K562 (cell line): ENCODE measurements at regions not wholly inside any gene's neighbourhood (a gene's known extent, or its start where the extent isn't known, plus 50 kb on each side); places are given as distances from the start of the nearest gene placed in this dataset.

Experiments
- ATAC-seq: fragments of 200-7000 bp; cut with Tn5 transposase; 3 replicates; pipeline ENCODE4 v1.9.1; 2020; ENCODE audit warnings: moderate library complexity
- BruUV-seq: library from RNA; stranded (reverse); fragments of 400-500 nt; replicated peaks from 2 replicates; lab custom pipeline; 2021; lab: Mats Ljungman, UMichigan
- CTCF ChIA-PET: fragments of 300-600 bp; formaldehyde crosslinking; extraction: SDS; loops from one replicate; lab custom pipeline; 2021; ENCODE audit warnings: low intra/inter-chr PET ratio; lab: Yijun Ruan, JAX
- POLR2A ChIA-PET: fragments of 300-600, 350-650 bp; sonication (Branson Sonifier 250); formaldehyde crosslinking; extraction: SDS; loops from one replicate; lab custom pipeline; 2021; ENCODE audit warnings: antibody characterized with exemption, inconsistent platforms; lab: Yijun Ruan, JAX
- DNase-seq, 4 experiments: peaks; one replicate each; pipeline versions ENCODE4 v3.0.0 to v3.0.0-alpha.2; 2011 to 2018; ENCODE audit warnings: low spot score in 3 of 4, mixed read lengths in 3 of 4; ENCODE audit errors: extremely low read depth in 1 of 4
- FAIRE-seq: peaks from 2 replicates; lab custom pipeline; 2011; peaks lifted over from hg19 to GRCh38; lab: Jason Lieb, UNC
- H2AFZ ChIP-seq: 2 replicates; pipeline ENCODE4 v1.6.0; 2011; ENCODE audit warnings: low read depth, low read length, control low read depth, inconsistent platforms
- H3K27ac ChIP-seq: fragments of 200-600 bp; 3 replicates; pipeline ENCODE4 v1.8.0; 2011; ENCODE audit warnings: low read depth, mild to moderate bottlenecking, control low read depth, inconsistent platforms, low read length, moderate library complexity, mixed read lengths; ENCODE audit errors: extremely low read depth
- H3K27me3 ChIP-seq, 2 experiments: fragments of 300-600 bp in 1 of 2; 2 replicates in 1 of 2; 3 replicates in 1 of 2; pipeline versions ENCODE4 v1.6.0 to v1.8.0; 2011; ENCODE audit warnings: inconsistent platforms in 2 of 2, low read length in 2 of 2, mild to moderate bottlenecking in 1 of 2, mixed read lengths in 1 of 2, moderate library complexity in 1 of 2; ENCODE audit not compliant: control insufficient read depth in 2 of 2, insufficient read depth in 2 of 2
- H3K36me3 ChIP-seq: fragments of 300-600 bp; 3 replicates; pipeline ENCODE4 v1.8.0; 2011; ENCODE audit warnings: mild to moderate bottlenecking, low read length, inconsistent platforms; ENCODE audit not compliant: control insufficient read depth, insufficient read depth
- H3K4me1 ChIP-seq, 2 experiments: fragments of 200-600 bp in 1 of 2; replicated peaks in 1 of 2; 2 replicates in 1 of 2; 3 replicates in 1 of 2; pipeline versions ENCODE4 v1.5.1 to v1.8.0; 2011; ENCODE audit warnings: inconsistent platforms in 2 of 2, low read length in 2 of 2, mild to moderate bottlenecking in 1 of 2, mixed read lengths in 1 of 2, moderate library complexity in 1 of 2; ENCODE audit not compliant: control insufficient read depth in 2 of 2, insufficient read depth in 2 of 2
- H3K4me2 ChIP-seq: 2 replicates; pipeline ENCODE4 v1.6.1; 2011; ENCODE audit warnings: low read length, control low read depth, inconsistent platforms, mixed read lengths; ENCODE audit not compliant: insufficient read depth
- H3K4me3 ChIP-seq: fragments of 200-600 bp; sonication (generic), shearing (Covaris generic); 2 replicates; pipeline ENCODE4 v1.5.1; 2016; ENCODE audit warnings: control low read depth, inconsistent platforms
- H3K79me2 ChIP-seq: fragments of 200-600 bp; 3 replicates; pipeline ENCODE4 v1.8.0; 2011; ENCODE audit warnings: low read length, inconsistent platforms; ENCODE audit not compliant: control insufficient read depth, insufficient read depth
- H3K9ac ChIP-seq, 2 experiments: 2 replicates each; pipeline versions ENCODE4 v1.6.0 to v1.6.1; 2011; ENCODE audit warnings: low read depth in 2 of 2, low read length in 2 of 2, control low read depth in 1 of 2, inconsistent platforms in 1 of 2, mild to moderate bottlenecking in 1 of 2, mixed read lengths in 1 of 2; ENCODE audit not compliant: insufficient read depth in 1 of 2
- H3K9me1 ChIP-seq: one replicate; pipeline ENCODE4 v1.6.0; 2011; ENCODE audit warnings: inconsistent platforms, mild to moderate bottlenecking, low read length, moderate library complexity; ENCODE audit not compliant: control insufficient read depth, insufficient read depth
- H3K9me3 ChIP-seq: replicated peaks from 2 replicates; pipeline ENCODE4 v1.5.1; 2011; ENCODE audit warnings: low read depth, low read length, inconsistent platforms; ENCODE audit not compliant: control insufficient read depth, insufficient read depth
- H4K20me1 ChIP-seq: replicated peaks from 2 replicates; pipeline ENCODE4 v1.6.1; 2011; ENCODE audit warnings: low read length, inconsistent platforms, mixed read lengths; ENCODE audit not compliant: control insufficient read depth, insufficient read depth
- GATA2 ChIP-seq: sonication (generic); formaldehyde crosslinking; IDR thresholded peaks from 2 replicates; pipeline ENCODE4 v1.4.0; 2020; ENCODE audit warnings: mild to moderate bottlenecking, missing genetic modification reagents
- JUNB ChIP-seq: fragments of 450-650 bp; formaldehyde crosslinking; conservative IDR thresholded peaks from 2 replicates; pipeline ENCODE4 v1.4.0; 2020; ENCODE audit warnings: mild to moderate bottlenecking
- NFYB ChIP-seq: IDR thresholded peaks from 2 replicates; pipeline ENCODE4 v1.6.1; 2011; ENCODE audit warnings: mild to moderate bottlenecking, moderate library complexity; ENCODE audit not compliant: insufficient read length; ENCODE audit errors: extremely low read depth
- OTX1 ChIP-seq: fragments of 450-650 bp; formaldehyde crosslinking; IDR thresholded peaks from 2 replicates; pipeline ENCODE4 v1.4.0; 2022; ENCODE audit warnings: mild to moderate bottlenecking
- TAF15 ChIP-seq: fragments of 200-400 bp; formaldehyde crosslinking; IDR thresholded peaks from 2 replicates; pipeline ENCODE4 v1.6.1; 2017; ENCODE audit warnings: mild to moderate bottlenecking, low read depth, low read length, moderate library complexity
- WGBS: fragments of 100-300 bp; shearing (Covaris generic); methylation state at CpG from one replicate; pipeline ENCODE4 v1.1.6; 2016; ENCODE audit warnings: low coverage, mixed read lengths; ENCODE audit not compliant: insufficient coverage; ENCODE audit errors: missing lambda C conversion rate; 5-methylcytosine and 5-hydroxymethylcytosine counted together
- in situ Hi-C: fragments of 300-500 bp; cut with MboI; formaldehyde crosslinking; loops from 4 replicates; pipeline ENCODE4 v1.15.0; 2018; ENCODE audit warnings: inconsistent platforms, mixed read lengths
- intact Hi-C: fragments of 100-400 bp; cut with micrococcal nuclease; formaldehyde crosslinking; loops from 2 replicates; pipeline ENCODE4 v1.14.2; 2022
- TF ChIP-seq, protein P1 (sequence below): IDR thresholded peaks from 3 replicates; pipeline ENCODE4 v1.6.1; 2011; ENCODE audit warnings: borderline replicate concordance, mild to moderate bottlenecking, moderate library complexity; ENCODE audit not compliant: insufficient read length; ENCODE audit errors: extremely low read depth
- TF ChIP-seq, protein P2 (sequence below): fragments of 250-450 bp; sonication (Bioruptor Pico); IDR thresholded peaks from 2 replicates; pipeline ENCODE4 v1.8.0; 2022; ENCODE audit warnings: moderate library complexity, mild to moderate bottlenecking, inconsistent platforms

GRCh38 chr2:176959614-176960013 lies 253.0 kb upstream of the HNRNPA3 start:
- 0 out of 5 replicates have a peak, but pooled peaks cover 0 to 5% of the 10 kb centered on the region in 2 experiments for H3K27me3 ChIP-seq
- no peaks in the 10 kb centered on the region for H3K79me2 ChIP-seq
- CTCF ChIA-PET, result no interaction called here
- TF ChIP-seq JUNB (CRISPR knock-in tag) (no peak), OTX1 (CRISPR knock-in tag) (no peak), NFYB (no peak), GATA2 (CRISPR knock-in tag) (no peak), TAF15 (no peak)
- TF ChIP-seq, protein P1, sequence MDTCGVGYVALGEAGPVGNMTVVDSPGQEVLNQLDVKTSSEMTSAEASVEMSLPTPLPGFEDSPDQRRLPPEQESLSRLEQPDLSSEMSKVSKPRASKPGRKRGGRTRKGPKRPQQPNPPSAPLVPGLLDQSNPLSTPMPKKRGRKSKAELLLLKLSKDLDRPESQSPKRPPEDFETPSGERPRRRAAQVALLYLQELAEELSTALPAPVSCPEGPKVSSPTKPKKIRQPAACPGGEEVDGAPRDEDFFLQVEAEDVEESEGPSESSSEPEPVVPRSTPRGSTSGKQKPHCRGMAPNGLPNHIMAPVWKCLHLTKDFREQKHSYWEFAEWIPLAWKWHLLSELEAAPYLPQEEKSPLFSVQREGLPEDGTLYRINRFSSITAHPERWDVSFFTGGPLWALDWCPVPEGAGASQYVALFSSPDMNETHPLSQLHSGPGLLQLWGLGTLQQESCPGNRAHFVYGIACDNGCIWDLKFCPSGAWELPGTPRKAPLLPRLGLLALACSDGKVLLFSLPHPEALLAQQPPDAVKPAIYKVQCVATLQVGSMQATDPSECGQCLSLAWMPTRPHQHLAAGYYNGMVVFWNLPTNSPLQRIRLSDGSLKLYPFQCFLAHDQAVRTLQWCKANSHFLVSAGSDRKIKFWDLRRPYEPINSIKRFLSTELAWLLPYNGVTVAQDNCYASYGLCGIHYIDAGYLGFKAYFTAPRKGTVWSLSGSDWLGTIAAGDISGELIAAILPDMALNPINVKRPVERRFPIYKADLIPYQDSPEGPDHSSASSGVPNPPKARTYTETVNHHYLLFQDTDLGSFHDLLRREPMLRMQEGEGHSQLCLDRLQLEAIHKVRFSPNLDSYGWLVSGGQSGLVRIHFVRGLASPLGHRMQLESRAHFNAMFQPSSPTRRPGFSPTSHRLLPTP, result no peak
- TF ChIP-seq, protein P2, sequence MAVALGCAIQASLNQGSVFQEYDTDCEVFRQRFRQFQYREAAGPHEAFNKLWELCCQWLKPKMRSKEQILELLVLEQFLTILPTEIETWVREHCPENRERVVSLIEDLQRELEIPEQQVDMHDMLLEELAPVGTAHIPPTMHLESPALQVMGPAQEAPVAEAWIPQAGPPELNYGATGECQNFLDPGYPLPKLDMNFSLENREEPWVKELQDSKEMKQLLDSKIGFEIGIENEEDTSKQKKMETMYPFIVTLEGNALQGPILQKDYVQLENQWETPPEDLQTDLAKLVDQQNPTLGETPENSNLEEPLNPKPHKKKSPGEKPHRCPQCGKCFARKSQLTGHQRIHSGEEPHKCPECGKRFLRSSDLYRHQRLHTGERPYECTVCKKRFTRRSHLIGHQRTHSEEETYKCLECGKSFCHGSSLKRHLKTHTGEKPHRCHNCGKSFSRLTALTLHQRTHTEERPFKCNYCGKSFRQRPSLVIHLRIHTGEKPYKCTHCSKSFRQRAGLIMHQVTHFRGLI (CRISPR knock-in tag), result no peak
- no peak overlapping the region for H3K4me3 ChIP-seq
- H3K9me1 ChIP-seq, result no peaks in the 10 kb centered on the region
- DNase-seq, result no peak
- no TSS peak for BruUV-seq
- H3K9ac ChIP-seq, result no peak overlapping the region
- no peaks in the 10 kb centered on the region for H3K36me3 ChIP-seq
- FAIRE-seq, result peak; percentile 26
- in situ Hi-C loops, result no loop called here
- no peak overlapping the region for H2AFZ ChIP-seq
- no peak for ATAC-seq
- H3K4me2 ChIP-seq, result no peak overlapping the region
- 0% methylated on average over 3 of the region's 3 CpGs for WGBS
- H4K20me1 ChIP-seq, result no peaks in the 10 kb centered on the region
- H3K27ac ChIP-seq, result no peak overlapping the region
- POLR2A ChIA-PET, result no interaction called here
- no peaks in the 10 kb centered on the region for H3K4me1 ChIP-seq
- intact Hi-C loops, result no loop called here
- H3K9me3 ChIP-seq, result no peaks in the 10 kb centered on the region
